WTC11 (cell line): ENCODE measurements at regions not wholly inside any gene's neighbourhood (a gene's known extent, or its start where the extent isn't known, plus 50 kb on each side); places are given as distances from the start of the nearest gene placed in this dataset.
"Not testable (repeated sequence)": the region's sequence is repeated elsewhere in the genome, so short reads cannot be mapped to it uniquely, and the experiment has no call there.

Experiments used
- SP1 ChIP-seq: sonication (generic); formaldehyde crosslinking; conservative IDR thresholded peaks from 2 replicates; pipeline ENCODE4 v1.8.1; 2022; ENCODE audit warnings: missing genetic modification reagents
- TCF7 ChIP-seq: sonication (generic); formaldehyde crosslinking; IDR thresholded peaks from 2 replicates; pipeline ENCODE4 v1.8.0; 2022; ENCODE audit warnings: mild to moderate bottlenecking, low read depth, missing genetic modification reagents, moderate library complexity
- ZNF138 ChIP-seq: sonication (generic); formaldehyde crosslinking; conservative IDR thresholded peaks from 2 replicates; pipeline ENCODE4 v1.8.1; 2022; ENCODE audit warnings: mild to moderate bottlenecking, moderate library complexity, missing genetic modification reagents
- ZNF423 ChIP-seq: fragments of 250-450 bp; sonication (Bioruptor Pico); IDR thresholded peaks from 2 replicates; pipeline ENCODE4 v2.1.2; 2022; ENCODE audit warnings: mild to moderate bottlenecking, moderate library complexity
- TF ChIP-seq, protein P1 (sequence below): fragments of 250-450 bp; sonication (Bioruptor Pico); IDR thresholded peaks from 2 replicates; pipeline ENCODE4 v2.1.2; 2022; ENCODE audit warnings: mild to moderate bottlenecking, moderate library complexity
- TF ChIP-seq, protein P2 (sequence below): fragments of 200-600 bp; IDR thresholded peaks from 2 replicates; pipeline ENCODE4 v1.8.0; 2022; ENCODE audit warnings: antibody characterized with exemption
- TF ChIP-seq, protein P3 (sequence below): sonication (generic); formaldehyde crosslinking; IDR thresholded peaks from 2 replicates; pipeline ENCODE4 v1.8.0; 2023; ENCODE audit warnings: missing genetic modification reagents
- TF ChIP-seq, protein P4 (sequence below): sonication (generic); formaldehyde crosslinking; IDR thresholded peaks from 2 replicates; pipeline ENCODE4 v1.8.1; 2023; ENCODE audit warnings: mild to moderate bottlenecking, missing genetic modification reagents

DNA sequence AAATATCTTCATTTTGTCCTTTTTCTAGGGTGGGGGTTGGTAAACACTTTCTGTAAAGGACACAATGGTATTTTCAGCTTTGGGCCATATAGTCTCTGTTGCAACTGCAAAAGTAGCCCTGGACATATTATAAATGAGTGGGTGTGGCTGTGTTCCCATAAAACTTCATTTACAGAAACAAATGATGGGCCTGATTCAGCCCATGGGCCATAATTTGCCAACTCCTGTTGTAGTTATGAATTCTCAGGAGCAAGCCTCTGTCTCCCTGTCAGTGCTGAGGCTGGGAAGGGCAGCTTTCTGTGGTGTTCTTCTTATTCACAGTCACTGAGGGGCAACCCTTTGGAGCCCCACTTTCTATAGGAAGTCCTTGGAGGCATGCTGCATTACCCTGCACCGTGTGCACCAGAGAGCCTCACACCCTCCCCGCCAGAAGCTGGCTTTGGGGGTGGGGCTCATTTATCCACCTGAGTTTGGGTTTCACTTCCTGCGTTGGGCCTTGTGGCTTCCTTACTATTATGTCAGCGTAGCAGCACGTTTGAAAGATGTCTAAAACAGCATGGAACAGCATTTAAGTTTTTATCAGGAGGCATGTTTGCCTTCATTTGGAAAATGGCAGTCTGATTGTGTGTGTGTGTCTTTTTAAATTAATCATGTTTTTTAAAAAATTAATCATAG lies 60.8 kb upstream of the FAN1 start:
- TF ChIP-seq, protein P1, sequence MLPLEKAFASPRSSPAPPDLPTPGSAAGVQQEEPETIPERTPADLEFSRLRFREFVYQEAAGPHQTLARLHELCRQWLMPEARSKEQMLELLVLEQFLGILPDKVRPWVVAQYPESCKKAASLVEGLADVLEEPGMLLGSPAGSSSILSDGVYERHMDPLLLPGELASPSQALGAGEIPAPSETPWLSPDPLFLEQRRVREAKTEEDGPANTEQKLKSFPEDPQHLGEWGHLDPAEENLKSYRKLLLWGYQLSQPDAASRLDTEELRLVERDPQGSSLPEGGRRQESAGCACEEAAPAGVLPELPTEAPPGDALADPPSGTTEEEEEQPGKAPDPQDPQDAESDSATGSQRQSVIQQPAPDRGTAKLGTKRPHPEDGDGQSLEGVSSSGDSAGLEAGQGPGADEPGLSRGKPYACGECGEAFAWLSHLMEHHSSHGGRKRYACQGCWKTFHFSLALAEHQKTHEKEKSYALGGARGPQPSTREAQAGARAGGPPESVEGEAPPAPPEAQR (CRISPR knock-in tag) = not testable (repeated sequence)
- TF ChIP-seq ZNF138 (CRISPR knock-in tag); ZNF423; SP1 (CRISPR knock-in tag); TCF7 (CRISPR knock-in tag): not testable (repeated sequence)
- TF ChIP-seq, protein P2, sequence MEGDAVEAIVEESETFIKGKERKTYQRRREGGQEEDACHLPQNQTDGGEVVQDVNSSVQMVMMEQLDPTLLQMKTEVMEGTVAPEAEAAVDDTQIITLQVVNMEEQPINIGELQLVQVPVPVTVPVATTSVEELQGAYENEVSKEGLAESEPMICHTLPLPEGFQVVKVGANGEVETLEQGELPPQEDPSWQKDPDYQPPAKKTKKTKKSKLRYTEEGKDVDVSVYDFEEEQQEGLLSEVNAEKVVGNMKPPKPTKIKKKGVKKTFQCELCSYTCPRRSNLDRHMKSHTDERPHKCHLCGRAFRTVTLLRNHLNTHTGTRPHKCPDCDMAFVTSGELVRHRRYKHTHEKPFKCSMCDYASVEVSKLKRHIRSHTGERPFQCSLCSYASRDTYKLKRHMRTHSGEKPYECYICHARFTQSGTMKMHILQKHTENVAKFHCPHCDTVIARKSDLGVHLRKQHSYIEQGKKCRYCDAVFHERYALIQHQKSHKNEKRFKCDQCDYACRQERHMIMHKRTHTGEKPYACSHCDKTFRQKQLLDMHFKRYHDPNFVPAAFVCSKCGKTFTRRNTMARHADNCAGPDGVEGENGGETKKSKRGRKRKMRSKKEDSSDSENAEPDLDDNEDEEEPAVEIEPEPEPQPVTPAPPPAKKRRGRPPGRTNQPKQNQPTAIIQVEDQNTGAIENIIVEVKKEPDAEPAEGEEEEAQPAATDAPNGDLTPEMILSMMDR = not testable (repeated sequence)
- TF ChIP-seq, protein P3, sequence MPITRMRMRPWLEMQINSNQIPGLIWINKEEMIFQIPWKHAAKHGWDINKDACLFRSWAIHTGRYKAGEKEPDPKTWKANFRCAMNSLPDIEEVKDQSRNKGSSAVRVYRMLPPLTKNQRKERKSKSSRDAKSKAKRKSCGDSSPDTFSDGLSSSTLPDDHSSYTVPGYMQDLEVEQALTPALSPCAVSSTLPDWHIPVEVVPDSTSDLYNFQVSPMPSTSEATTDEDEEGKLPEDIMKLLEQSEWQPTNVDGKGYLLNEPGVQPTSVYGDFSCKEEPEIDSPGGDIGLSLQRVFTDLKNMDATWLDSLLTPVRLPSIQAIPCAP (CRISPR knock-in tag) = not testable (repeated sequence)
- TF ChIP-seq, protein P4, sequence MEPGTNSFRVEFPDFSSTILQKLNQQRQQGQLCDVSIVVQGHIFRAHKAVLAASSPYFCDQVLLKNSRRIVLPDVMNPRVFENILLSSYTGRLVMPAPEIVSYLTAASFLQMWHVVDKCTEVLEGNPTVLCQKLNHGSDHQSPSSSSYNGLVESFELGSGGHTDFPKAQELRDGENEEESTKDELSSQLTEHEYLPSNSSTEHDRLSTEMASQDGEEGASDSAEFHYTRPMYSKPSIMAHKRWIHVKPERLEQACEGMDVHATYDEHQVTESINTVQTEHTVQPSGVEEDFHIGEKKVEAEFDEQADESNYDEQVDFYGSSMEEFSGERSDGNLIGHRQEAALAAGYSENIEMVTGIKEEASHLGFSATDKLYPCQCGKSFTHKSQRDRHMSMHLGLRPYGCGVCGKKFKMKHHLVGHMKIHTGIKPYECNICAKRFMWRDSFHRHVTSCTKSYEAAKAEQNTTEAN = not testable (repeated sequence)
